ENCODE measurements at regions not wholly inside any gene's neighbourhood (a gene's known extent, or its start where the extent isn't known, plus 50 kb on each side); places are given as distances from the start of the nearest gene placed in this dataset.

DNA sequence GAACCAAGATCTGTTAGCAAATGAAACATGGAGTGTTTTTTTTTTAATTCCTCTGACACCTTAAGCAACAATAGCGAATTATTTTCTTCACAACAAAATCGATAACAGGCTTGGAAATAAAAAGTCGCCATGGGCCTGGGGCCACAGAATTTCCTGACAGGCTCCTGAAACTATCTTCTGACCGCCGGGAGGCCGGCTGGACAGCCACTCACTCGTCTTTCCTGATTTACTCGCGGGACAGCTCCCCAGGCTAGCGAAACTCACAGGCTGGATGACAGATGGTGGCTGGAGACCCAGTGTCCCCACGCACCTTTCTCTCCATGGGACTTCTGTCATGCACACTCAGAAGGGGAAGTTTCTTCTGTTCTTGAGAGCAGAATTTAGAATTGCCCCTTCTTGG is 143.3 kb upstream of the IRX2 start:
- WGBS (ENCODE audit: insufficient coverage), result 89% methylated on average over 11 of the region's 11 CpGs
- H3K4me2 ChIP-seq (replicated peaks; ENCODE audit: low read depth, low read length, poor library complexity, severe bottlenecking), result no peak overlapping the region
- peaks cover 6% of the 10 kb centered on the region for H3K9me3 Mint-ChIP-seq (ENCODE audit: insufficient read depth)
- no peaks in the 10 kb centered on the region for H4K20me1 ChIP-seq (ENCODE audit: control insufficient read depth, insufficient read depth, low read length, poor library complexity, severe bottlenecking)
- H3K4me1 Mint-ChIP-seq, result no peaks in the 10 kb centered on the region
- H3K79me2 ChIP-seq (ENCODE audit: control insufficient read depth, insufficient read depth, low read length), result no peaks in the 10 kb centered on the region
- H3K9ac ChIP-seq (ENCODE audit: low read length), result no peak overlapping the region
- H3K27me3 Mint-ChIP-seq, result no peaks in the 10 kb centered on the region
- TF ChIP-seq, protein P1, sequence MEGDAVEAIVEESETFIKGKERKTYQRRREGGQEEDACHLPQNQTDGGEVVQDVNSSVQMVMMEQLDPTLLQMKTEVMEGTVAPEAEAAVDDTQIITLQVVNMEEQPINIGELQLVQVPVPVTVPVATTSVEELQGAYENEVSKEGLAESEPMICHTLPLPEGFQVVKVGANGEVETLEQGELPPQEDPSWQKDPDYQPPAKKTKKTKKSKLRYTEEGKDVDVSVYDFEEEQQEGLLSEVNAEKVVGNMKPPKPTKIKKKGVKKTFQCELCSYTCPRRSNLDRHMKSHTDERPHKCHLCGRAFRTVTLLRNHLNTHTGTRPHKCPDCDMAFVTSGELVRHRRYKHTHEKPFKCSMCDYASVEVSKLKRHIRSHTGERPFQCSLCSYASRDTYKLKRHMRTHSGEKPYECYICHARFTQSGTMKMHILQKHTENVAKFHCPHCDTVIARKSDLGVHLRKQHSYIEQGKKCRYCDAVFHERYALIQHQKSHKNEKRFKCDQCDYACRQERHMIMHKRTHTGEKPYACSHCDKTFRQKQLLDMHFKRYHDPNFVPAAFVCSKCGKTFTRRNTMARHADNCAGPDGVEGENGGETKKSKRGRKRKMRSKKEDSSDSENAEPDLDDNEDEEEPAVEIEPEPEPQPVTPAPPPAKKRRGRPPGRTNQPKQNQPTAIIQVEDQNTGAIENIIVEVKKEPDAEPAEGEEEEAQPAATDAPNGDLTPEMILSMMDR (IDR thresholded peaks at IDR 0.05), result no peak
- TF ChIP-seq EZH2 (IDR thresholded peaks at IDR 0.05; ENCODE audit: borderline replicate concordance, insufficient read depth, low read depth, low read length, poor library complexity, severe bottlenecking), result no peak
- no peaks in the 10 kb centered on the region for H3K36me3 ChIP-seq (replicated peaks in 1 of 2; ENCODE audit: control extremely low read depth in 1 of 2, control insufficient read depth in 1 of 2, extremely low read depth in 1 of 2, insufficient read depth in 2 of 2, low read length in 1 of 2)
- DNase-seq (no peak), ATAC-seq (ENCODE audit: low read depth) (no peak)
- ChIA-PET CTCF (no interaction called here), POLR2A (no interaction called here)
- H3K27me3 ChIP-seq (replicated peaks in 1 of 4; ENCODE audit: control extremely low read depth in 1 of 4, control insufficient read depth in 3 of 4, insufficient read depth in 4 of 4, low read length in 3 of 4), result no peaks in the 10 kb centered on the region
- no peak overlapping the region for H2AFZ ChIP-seq (ENCODE audit: insufficient read depth, low read depth, low read length, poor library complexity, severe bottlenecking)
- no peak overlapping the region for H3K27ac ChIP-seq (ENCODE audit: low read length in 2 of 2)
- H3K27ac Mint-ChIP-seq, result no peak overlapping the region
- intact Hi-C loops (cut with micrococcal nuclease), result no loop called here
- no peaks in the 10 kb centered on the region for H3K4me1 ChIP-seq (ENCODE audit: control insufficient read depth in 2 of 2, insufficient read depth in 2 of 2, low read length in 2 of 2)
- no peak overlapping the region for H3K4me3 Mint-ChIP-seq
- no peak overlapping the region for H3K4me3 ChIP-seq (ENCODE audit: control extremely low read depth in 1 of 5, extremely low read depth in 1 of 5, insufficient read depth in 1 of 5, low read depth in 2 of 5, low read length in 4 of 5)
- peaks cover 0 to 53% (median 0%) of the 10 kb centered on the region in 3 donors for H3K9me3 ChIP-seq (ENCODE audit: control extremely low read depth in 1 of 3, control insufficient read depth in 2 of 3, insufficient read depth in 1 of 3, low read length in 2 of 3)

DNA sequence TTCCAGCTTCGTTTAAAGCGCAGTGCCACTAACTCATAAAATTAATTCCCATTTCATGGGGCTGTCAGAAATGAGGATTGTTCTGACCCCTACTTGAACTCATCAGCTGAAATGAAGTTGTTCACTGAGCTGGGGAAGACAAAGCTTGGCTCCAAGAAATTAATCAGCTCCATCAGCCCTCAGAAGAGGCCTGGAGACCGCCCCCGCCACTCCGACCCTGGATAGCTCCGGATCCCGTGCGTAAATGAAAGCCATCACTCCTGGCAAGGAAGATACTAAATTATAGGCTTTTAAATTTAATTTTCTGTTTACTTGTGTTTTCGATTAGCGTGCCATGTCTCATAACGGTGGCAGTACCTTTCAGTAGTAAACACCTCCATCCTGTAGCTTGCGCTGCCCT is 142.8 kb upstream of the IRX2 start:
- no peak overlapping the region for H3K9ac ChIP-seq (ENCODE audit: low read length)
- no CpG with 5 or more reads among the region's 12 CpGs for WGBS (ENCODE audit: insufficient coverage)
- Mint-ChIP-seq H3K27ac (no peak overlapping the region), H3K27me3 (no peaks in the 10 kb centered on the region), H3K4me1 (no peaks in the 10 kb centered on the region), H3K4me3 (no peak overlapping the region), H3K9me3 (ENCODE audit: insufficient read depth) (peaks cover 6% of the 10 kb centered on the region)
- ChIA-PET POLR2A (no interaction called here), CTCF (no interaction called here)
- H3K27ac ChIP-seq (ENCODE audit: low read length in 2 of 2), result no peak overlapping the region
- no peaks in the 10 kb centered on the region for H3K79me2 ChIP-seq (ENCODE audit: control insufficient read depth, insufficient read depth, low read length)
- no peak overlapping the region for H2AFZ ChIP-seq (ENCODE audit: insufficient read depth, low read depth, low read length, poor library complexity, severe bottlenecking)
- no peak for TF ChIP-seq EZH2 (IDR thresholded peaks at IDR 0.05; ENCODE audit: borderline replicate concordance, insufficient read depth, low read depth, low read length, poor library complexity, severe bottlenecking)
- TF ChIP-seq, protein P1 (IDR thresholded peaks at IDR 0.05), result no peak
- H3K27me3 ChIP-seq (replicated peaks in 1 of 4; ENCODE audit: control extremely low read depth in 1 of 4, control insufficient read depth in 3 of 4, insufficient read depth in 4 of 4, low read length in 3 of 4), result no peaks in the 10 kb centered on the region
- no peak for DNase-seq
- no peak overlapping the region for H3K4me2 ChIP-seq (replicated peaks; ENCODE audit: low read depth, low read length, poor library complexity, severe bottlenecking)
- H4K20me1 ChIP-seq (ENCODE audit: control insufficient read depth, insufficient read depth, low read length, poor library complexity, severe bottlenecking), result no peaks in the 10 kb centered on the region
- H3K4me1 ChIP-seq (ENCODE audit: control insufficient read depth in 2 of 2, insufficient read depth in 2 of 2, low read length in 2 of 2), result no peaks in the 10 kb centered on the region
- ATAC-seq (ENCODE audit: low read depth), result no peak
- no peaks in the 10 kb centered on the region for H3K36me3 ChIP-seq (replicated peaks in 1 of 2; ENCODE audit: control extremely low read depth in 1 of 2, control insufficient read depth in 1 of 2, extremely low read depth in 1 of 2, insufficient read depth in 2 of 2, low read length in 1 of 2)
- intact Hi-C loops (cut with micrococcal nuclease), result no loop called here
- no peak overlapping the region for H3K4me3 ChIP-seq (ENCODE audit: control extremely low read depth in 1 of 5, extremely low read depth in 1 of 5, insufficient read depth in 1 of 5, low read depth in 2 of 5, low read length in 4 of 5)
- H3K9me3 ChIP-seq (ENCODE audit: control extremely low read depth in 1 of 3, control insufficient read depth in 2 of 3, insufficient read depth in 1 of 3, low read length in 2 of 3), result peaks cover 0 to 50% (median 0%) of the 10 kb centered on the region in 3 donors
